ENCODE measurements at regions not wholly inside any gene's neighbourhood (a gene's known extent, or its start where the extent isn't known, plus 50 kb on each side); places are given as distances from the start of the nearest gene placed in this dataset.

GRCh38 chr22:19591568-19591967, 67.4 kb upstream of the CLDN5 start:
- Histone ChIP-seq H3K4me1 (peaks cover 0 to 7% (median 0%) of the 10 kb centered on the region in 12 donors), H3K27ac (no peak overlapping the region), H3K4me3 (no peak overlapping the region), H3K9me3 (no peaks in the 10 kb centered on the region), H3K36me3 (no peaks in the 10 kb centered on the region), H3K27me3 (peaks cover 0 to 3% (median 0%) of the 10 kb centered on the region in 9 donors)
- intact Hi-C loops (cut with DNase I) = no loop called here
- TF ChIP-seq CTCF (IDR thresholded peaks at IDR 0.05) = no peak
- no peak for TF ChIP-seq POLR2A (IDR thresholded peaks at IDR 0.05)
- ATAC-seq = peak in 1 of 4 donors; percentile 28
- 54 to 70% (median 58%) methylated on average over 2 of the region's 2 CpGs for WGBS, 4 donors
- DNase-seq = no peak

- DNase-seq (no peak), ATAC-seq (no peak)
- peak overlapping the region in 2 of 12 donors; percentile 36 to 56 for H3K27ac ChIP-seq
- H3K27me3 ChIP-seq = peaks cover 0 to 3% (median 0%) of the 10 kb centered on the region in 9 donors
- WGBS, 4 donors = 94 to 98% (median 95%) methylated on average over 4 of the region's 4 CpGs
- intact Hi-C loops (cut with DNase I) = no loop called here
- H3K4me1 ChIP-seq = peaks cover 0 to 7% (median 0%) of the 10 kb centered on the region in 12 donors
- no peak overlapping the region for H3K4me3 ChIP-seq
- TF ChIP-seq POLR2A (IDR thresholded peaks at IDR 0.05) (no peak), CTCF (IDR thresholded peaks at IDR 0.05) (no peak)
- no peaks in the 10 kb centered on the region for H3K36me3 ChIP-seq
- no peaks in the 10 kb centered on the region for H3K9me3 ChIP-seq
Observed at GRCh38 chr22:19592464-19592863, 68.3 kb upstream of the CLDN5 start.

- H3K4me3 ChIP-seq = no peak overlapping the region
- ATAC-seq (no peak), DNase-seq (no peak)
- H3K27me3 ChIP-seq = peaks cover 0 to 3% (median 0%) of the 10 kb centered on the region in 9 donors
- intact Hi-C loops (cut with DNase I) = no loop called here
- H3K27ac ChIP-seq = no peak overlapping the region
- no peaks in the 10 kb centered on the region for H3K9me3 ChIP-seq
- peaks cover 0 to 19% (median 1%) of the 10 kb centered on the region in 12 donors for H3K4me1 ChIP-seq
- no peaks in the 10 kb centered on the region for H3K36me3 ChIP-seq
- TF ChIP-seq CTCF (IDR thresholded peaks at IDR 0.05) (no peak), POLR2A (IDR thresholded peaks at IDR 0.05) (no peak)
- 51 to 58% (median 53%) methylated on average over 7 of the region's 7 CpGs for WGBS, 4 donors
Observed at GRCh38 chr22:19593991-19594569, 69.9 kb upstream of the CLDN5 start.

GRCh38 chr22:19595532-19595931, 71.3 kb upstream of the CLDN5 start:
- TF ChIP-seq CTCF (IDR thresholded peaks at IDR 0.05) (no peak), POLR2A (IDR thresholded peaks at IDR 0.05) (no peak)
- DNase-seq (no peak), ATAC-seq (no peak)
- WGBS, 4 donors = 77 to 86% (median 83%) methylated on average over 7 of the region's 7 CpGs
- Histone ChIP-seq H3K9me3 (no peaks in the 10 kb centered on the region), H3K27ac (no peak overlapping the region), H3K4me1 (peaks cover 0 to 19% (median 1%) of the 10 kb centered on the region in 12 donors), H3K27me3 (peaks cover 0 to 4% (median 0%) of the 10 kb centered on the region in 9 donors), H3K36me3 (no peaks in the 10 kb centered on the region), H3K4me3 (no peak overlapping the region)
- intact Hi-C loops (cut with DNase I) = no loop called here
